Thyroid gland (tissue), 4 donors: ENCODE measurements at regions not wholly inside any gene's neighbourhood (a gene's known extent, or its start where the extent isn't known, plus 50 kb on each side); places are given as distances from the start of the nearest gene placed in this dataset.

Experiments used
- POLR2A ChIP-seq, 2 donors: fragments of 450-650 bp; IDR thresholded peaks; one replicate each; pipeline ENCODE4 v1.6.1; 2017; ENCODE audit warnings: antibody characterized with exemption in 2 of 2, mild to moderate bottlenecking in 2 of 2, moderate library complexity in 1 of 2
- TF ChIP-seq, protein P1 (sequence below), 6 experiments: fragments of 200-600 bp in 3 of 6; fragments of 450-650 bp in 3 of 6; sonication (generic) in 3 of 6; IDR thresholded peaks; one replicate each; pipeline ENCODE4 v1.5.1; 2016 to 2019; ENCODE audit warnings: antibody characterized with exemption in 6 of 6, mild to moderate bottlenecking in 2 of 6, inconsistent platforms in 1 of 6, moderate library complexity in 1 of 6

DNA sequence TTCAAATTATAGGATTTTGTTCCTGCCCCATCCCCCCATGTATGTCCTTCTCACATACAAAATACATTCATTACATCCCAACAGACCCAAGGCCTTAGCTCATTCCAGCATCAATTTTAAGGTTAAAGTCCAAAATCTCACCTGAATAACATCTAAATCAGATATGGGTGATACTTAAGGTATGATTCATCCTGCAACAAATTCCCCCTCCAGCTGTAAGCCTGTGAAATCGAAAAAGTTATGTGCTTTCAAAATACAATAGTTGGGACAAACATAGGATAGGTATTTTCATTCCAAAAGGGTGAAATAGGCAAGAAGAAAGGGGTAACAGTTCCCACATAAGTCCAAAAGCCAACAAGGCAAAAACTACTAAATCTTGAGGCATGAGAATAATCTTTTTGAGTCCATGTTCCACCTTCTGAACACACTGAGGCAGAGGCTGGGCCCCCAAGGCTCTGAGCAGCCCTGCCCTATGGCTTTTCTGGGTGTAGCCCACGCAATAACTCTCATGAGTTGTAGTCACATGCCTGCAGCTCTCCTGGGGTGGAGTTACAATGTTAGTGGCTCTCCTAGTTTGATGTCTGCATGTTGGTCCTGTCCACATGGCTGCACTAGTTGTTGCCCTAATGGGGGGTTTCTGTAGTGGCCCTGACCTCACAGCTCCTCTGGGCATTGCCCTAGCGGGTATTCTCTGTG is 243.9 kb upstream of the SMARCA2 start:
- TF ChIP-seq, protein P1, sequence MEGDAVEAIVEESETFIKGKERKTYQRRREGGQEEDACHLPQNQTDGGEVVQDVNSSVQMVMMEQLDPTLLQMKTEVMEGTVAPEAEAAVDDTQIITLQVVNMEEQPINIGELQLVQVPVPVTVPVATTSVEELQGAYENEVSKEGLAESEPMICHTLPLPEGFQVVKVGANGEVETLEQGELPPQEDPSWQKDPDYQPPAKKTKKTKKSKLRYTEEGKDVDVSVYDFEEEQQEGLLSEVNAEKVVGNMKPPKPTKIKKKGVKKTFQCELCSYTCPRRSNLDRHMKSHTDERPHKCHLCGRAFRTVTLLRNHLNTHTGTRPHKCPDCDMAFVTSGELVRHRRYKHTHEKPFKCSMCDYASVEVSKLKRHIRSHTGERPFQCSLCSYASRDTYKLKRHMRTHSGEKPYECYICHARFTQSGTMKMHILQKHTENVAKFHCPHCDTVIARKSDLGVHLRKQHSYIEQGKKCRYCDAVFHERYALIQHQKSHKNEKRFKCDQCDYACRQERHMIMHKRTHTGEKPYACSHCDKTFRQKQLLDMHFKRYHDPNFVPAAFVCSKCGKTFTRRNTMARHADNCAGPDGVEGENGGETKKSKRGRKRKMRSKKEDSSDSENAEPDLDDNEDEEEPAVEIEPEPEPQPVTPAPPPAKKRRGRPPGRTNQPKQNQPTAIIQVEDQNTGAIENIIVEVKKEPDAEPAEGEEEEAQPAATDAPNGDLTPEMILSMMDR (IDR thresholded peaks at IDR 0.05) = no peak
- TF ChIP-seq POLR2A (IDR thresholded peaks at IDR 0.05) = no peak
